Astrocyte (in vitro differentiated cells and primary cell): ENCODE measurements at regions not wholly inside any gene's neighbourhood (a gene's known extent, or its start where the extent isn't known, plus 50 kb on each side); places are given as distances from the start of the nearest gene placed in this dataset.

Experiments
- CTCF ChIP-seq: IDR thresholded peaks from 2 replicates; pipeline ENCODE4 v1.5.1; 2011; ENCODE audit warnings: low read depth, mild to moderate bottlenecking, inconsistent platforms, low read length, moderate library complexity; ENCODE audit not compliant: insufficient read depth
- EZH2 ChIP-seq: IDR thresholded peaks from 2 replicates; pipeline ENCODE4 v1.6.1; 2012; ENCODE audit warnings: mild to moderate bottlenecking, low read length, inconsistent platforms; ENCODE audit not compliant: insufficient read depth

- no peak for TF ChIP-seq CTCF
- TF ChIP-seq EZH2 = no peak
Observed at GRCh38 chr18:14935210-14935609, 187.2 kb downstream of the ANKRD30B start.
